Mesothelial cell of epicardium (in vitro differentiated cells): ENCODE measurements at regions not wholly inside any gene's neighbourhood (a gene's known extent, or its start where the extent isn't known, plus 50 kb on each side); places are given as distances from the start of the nearest gene placed in this dataset.

Experiments
- DNase-seq, 2 experiments: peaks; one replicate each; pipeline ENCODE4 v3.0.0; 2021; ENCODE audit warnings: low spot score in 2 of 2; ENCODE audit not compliant: unreplicated experiment in 2 of 2
- H3K27ac Mint-ChIP-seq: 2 replicates; pipeline ENCODE4 v1.8.0; 2021; ENCODE audit warnings: mixed read lengths
- H3K27me3 Mint-ChIP-seq: 2 replicates; pipeline ENCODE4 v1.8.0; 2021; ENCODE audit warnings: low read depth, mixed read lengths
- H3K36me3 Mint-ChIP-seq: 2 replicates; pipeline ENCODE4 v1.8.0; 2021; ENCODE audit warnings: mixed read lengths
- H3K4me1 Mint-ChIP-seq: 2 replicates; pipeline ENCODE4 v1.8.0; 2021; ENCODE audit warnings: mixed read lengths
- H3K4me3 Mint-ChIP-seq: 2 replicates; pipeline ENCODE4 v1.8.0; 2021; ENCODE audit warnings: mild to moderate bottlenecking, moderate library complexity, mixed read lengths
- H3K9me3 Mint-ChIP-seq: 2 replicates; pipeline ENCODE4 v1.8.0; 2021; ENCODE audit warnings: mixed read lengths
- TF ChIP-seq, protein P1 (sequence below): fragments of 200-600 bp; sonication (generic); IDR thresholded peaks from one replicate; pipeline ENCODE4 v1.5.0; 2021; ENCODE audit warnings: antibody characterized with exemption; ENCODE audit not compliant: unreplicated experiment

DNA sequence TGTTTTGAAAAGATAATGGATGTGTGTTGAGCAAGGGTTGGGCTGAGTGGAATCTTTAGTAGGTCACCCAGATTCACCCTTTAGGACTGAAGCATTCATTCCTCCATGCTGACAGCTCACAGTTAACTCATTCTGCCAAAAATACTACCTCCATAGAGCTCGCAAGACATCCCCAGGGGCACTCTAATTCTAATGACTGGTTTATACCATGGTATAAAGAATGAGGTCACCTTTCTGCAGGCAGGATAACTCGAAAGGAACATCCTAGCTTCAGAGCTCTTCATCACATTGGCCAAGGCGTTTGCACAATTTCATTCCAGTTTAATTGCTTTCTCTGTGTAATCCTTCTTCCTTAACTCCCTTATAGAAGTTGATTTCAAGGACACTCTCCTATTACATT, 1257.2 kb upstream of the EYS start:
- Mint-ChIP-seq H3K9me3 (no peaks in the 10 kb centered on the region), H3K4me3 (no peak overlapping the region), H3K27me3 (no peaks in the 10 kb centered on the region), H3K36me3 (no peaks in the 10 kb centered on the region), H3K27ac (no peak overlapping the region), H3K4me1 (no peaks in the 10 kb centered on the region)
- TF ChIP-seq, protein P1, sequence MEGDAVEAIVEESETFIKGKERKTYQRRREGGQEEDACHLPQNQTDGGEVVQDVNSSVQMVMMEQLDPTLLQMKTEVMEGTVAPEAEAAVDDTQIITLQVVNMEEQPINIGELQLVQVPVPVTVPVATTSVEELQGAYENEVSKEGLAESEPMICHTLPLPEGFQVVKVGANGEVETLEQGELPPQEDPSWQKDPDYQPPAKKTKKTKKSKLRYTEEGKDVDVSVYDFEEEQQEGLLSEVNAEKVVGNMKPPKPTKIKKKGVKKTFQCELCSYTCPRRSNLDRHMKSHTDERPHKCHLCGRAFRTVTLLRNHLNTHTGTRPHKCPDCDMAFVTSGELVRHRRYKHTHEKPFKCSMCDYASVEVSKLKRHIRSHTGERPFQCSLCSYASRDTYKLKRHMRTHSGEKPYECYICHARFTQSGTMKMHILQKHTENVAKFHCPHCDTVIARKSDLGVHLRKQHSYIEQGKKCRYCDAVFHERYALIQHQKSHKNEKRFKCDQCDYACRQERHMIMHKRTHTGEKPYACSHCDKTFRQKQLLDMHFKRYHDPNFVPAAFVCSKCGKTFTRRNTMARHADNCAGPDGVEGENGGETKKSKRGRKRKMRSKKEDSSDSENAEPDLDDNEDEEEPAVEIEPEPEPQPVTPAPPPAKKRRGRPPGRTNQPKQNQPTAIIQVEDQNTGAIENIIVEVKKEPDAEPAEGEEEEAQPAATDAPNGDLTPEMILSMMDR, result no peak
- DNase-seq, result no peak

DNA sequence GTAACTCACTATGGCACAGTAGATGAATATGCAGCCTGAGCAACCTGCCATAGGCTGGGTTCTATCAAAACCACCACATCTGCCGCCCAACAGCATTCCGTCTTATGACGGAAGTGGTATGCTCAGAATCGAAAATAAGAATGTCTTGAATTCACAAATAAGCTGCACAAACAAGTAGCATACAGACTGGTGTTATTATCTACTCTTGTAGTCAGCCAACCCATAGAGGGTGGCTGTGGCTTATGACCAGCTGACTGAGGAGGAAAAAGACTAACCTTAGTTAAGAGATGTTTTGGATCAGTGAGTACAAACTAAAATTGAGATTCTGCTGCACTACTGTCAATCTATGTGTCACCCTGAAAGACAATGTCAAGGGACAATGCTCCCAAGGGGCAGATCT, 1255.1 kb upstream of the EYS start:
- TF ChIP-seq, protein P1, result no peak
- peaks cover 10% of the 10 kb centered on the region for H3K9me3 Mint-ChIP-seq

DNA sequence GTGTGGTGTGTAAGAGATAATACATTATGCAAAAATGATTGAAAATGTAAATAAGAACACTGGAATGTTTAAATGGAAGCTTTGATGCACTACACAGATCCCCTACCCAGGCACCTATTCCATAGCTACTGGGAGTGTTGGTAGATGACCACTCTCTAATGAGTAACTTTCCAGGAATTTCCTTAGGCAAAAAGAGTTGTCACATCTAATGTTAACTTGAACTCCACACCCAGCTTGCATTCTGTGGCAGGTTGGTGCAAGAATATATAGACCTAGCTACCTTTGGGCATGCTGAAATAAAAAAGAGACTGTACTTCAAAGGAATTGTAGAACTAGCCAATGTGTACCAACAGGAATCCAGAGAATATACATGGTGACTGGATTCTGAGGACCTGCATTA, 1254.2 kb upstream of the EYS start:
- TF ChIP-seq, protein P1, result no peak
- Mint-ChIP-seq H3K4me3 (no peak overlapping the region), H3K27ac (no peak overlapping the region), H3K36me3 (no peaks in the 10 kb centered on the region), H3K9me3 (peaks cover 10% of the 10 kb centered on the region), H3K4me1 (no peaks in the 10 kb centered on the region), H3K27me3 (no peaks in the 10 kb centered on the region)
- DNase-seq, result no peak

More for the DNA sequence above, 1255.1 kb upstream of the EYS start:
- Mint-ChIP-seq H3K4me1 (no peaks in the 10 kb centered on the region), H3K4me3 (no peak overlapping the region), H3K36me3 (no peaks in the 10 kb centered on the region), H3K27ac (no peak overlapping the region), H3K27me3 (no peaks in the 10 kb centered on the region)
- no peak for DNase-seq

DNA sequence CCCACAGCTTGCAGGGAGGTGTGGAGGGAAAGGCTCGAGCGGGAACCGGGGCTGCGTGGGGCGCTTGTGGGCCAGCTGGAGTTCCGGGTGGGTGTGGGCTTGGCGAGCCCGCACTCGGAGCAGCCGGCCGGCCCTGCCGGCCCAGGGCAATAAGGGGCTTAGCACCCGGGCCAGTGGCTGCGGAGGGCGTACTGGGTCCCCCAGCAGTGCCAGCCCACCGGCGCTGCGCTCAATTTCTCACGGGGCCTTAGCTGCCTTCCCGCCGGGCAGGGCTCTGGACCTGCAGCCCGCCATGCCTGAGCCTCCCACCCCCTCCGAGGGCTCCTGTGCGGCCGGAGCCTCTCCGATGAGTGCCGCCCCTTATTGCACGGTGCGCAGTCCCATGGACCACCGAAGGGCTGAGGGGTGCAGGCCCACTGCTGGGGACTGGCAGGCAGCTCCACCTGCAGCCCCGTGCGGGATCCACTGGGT, 1242.2 kb upstream of the EYS start:
- H3K27me3 Mint-ChIP-seq, result no peaks in the 10 kb centered on the region
- no peaks in the 10 kb centered on the region for H3K36me3 Mint-ChIP-seq
- peaks cover 12% of the 10 kb centered on the region for H3K9me3 Mint-ChIP-seq
- DNase-seq, result no peak
- TF ChIP-seq, protein P1, result no peak
- no peak overlapping the region for H3K27ac Mint-ChIP-seq
- H3K4me1 Mint-ChIP-seq, result no peaks in the 10 kb centered on the region
- H3K4me3 Mint-ChIP-seq, result no peak overlapping the region

DNA sequence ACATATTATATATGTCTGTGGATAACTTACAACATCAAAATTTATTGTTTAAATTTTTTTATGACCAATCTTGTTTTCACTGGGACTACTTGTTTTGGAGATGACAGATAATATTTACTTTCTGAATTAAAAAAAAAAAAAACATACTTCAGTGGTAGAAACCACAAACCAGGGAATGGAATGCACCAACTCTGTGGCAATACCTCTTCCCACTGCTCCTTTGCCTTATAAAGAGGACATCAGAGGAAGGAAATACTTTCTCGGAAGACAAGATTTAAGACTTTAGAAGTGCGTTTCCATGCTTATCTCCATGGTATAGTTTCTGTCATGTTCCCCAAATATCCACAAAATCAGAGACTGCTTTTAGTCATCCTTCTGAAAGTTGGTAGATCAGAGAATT, 1241.1 kb upstream of the EYS start:
- H3K27me3 Mint-ChIP-seq, result no peaks in the 10 kb centered on the region
- DNase-seq, result no peak
- no peak overlapping the region for H3K4me3 Mint-ChIP-seq
- H3K4me1 Mint-ChIP-seq, result no peaks in the 10 kb centered on the region
- peaks cover 14% of the 10 kb centered on the region for H3K9me3 Mint-ChIP-seq
- H3K27ac Mint-ChIP-seq, result no peak overlapping the region
- H3K36me3 Mint-ChIP-seq, result no peaks in the 10 kb centered on the region
- TF ChIP-seq, protein P1, result no peak

DNA sequence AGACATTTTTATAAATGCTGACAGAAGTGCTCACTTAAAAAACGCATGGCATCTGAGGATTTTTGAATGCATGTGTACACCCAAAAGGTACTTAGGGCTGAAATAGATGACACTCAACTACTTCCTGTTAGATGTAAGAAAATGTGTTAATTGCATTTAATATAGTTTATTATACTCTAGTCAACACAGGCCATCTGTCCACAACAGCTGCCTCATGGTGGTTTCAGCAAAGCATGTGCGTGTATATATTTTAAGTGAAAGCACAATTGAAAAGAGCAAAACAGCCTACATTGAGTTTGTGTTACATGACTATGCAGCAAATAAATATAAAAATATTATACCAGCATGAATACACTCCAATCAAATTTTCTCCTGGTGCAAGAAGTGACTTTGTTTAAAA, 1233.0 kb upstream of the EYS start:
- Mint-ChIP-seq H3K27ac (no peak overlapping the region), H3K9me3 (peaks cover 17% of the 10 kb centered on the region), H3K4me1 (no peaks in the 10 kb centered on the region), H3K36me3 (no peaks in the 10 kb centered on the region), H3K4me3 (no peak overlapping the region), H3K27me3 (no peaks in the 10 kb centered on the region)
- no peak for DNase-seq
- TF ChIP-seq, protein P1, result no peak
